ENCODE measurements at regions not wholly inside any gene's neighbourhood (a gene's known extent, or its start where the extent isn't known, plus 50 kb on each side); places are given as distances from the start of the nearest gene placed in this dataset.

DNA sequence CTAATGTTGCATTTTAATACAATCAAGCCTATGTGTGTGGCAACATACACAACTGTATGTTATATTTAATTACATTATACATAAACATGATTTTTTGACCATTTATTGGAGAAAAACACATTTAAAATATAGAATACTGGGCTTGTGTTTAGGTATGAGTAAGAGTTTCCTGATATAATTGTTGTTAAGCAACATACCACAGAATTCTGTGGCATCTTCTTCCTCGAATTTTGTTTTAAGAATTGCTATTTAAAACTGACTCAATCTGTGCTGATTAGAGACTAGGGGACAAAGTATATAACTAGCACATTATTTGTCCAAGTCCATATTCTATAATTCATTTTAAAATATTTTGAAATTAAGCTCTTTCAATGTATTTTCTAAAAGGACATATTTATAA, 376.8 kb upstream of the THBS1 start:
- no peak for DNase-seq (ENCODE audit: low read depth)

DNA sequence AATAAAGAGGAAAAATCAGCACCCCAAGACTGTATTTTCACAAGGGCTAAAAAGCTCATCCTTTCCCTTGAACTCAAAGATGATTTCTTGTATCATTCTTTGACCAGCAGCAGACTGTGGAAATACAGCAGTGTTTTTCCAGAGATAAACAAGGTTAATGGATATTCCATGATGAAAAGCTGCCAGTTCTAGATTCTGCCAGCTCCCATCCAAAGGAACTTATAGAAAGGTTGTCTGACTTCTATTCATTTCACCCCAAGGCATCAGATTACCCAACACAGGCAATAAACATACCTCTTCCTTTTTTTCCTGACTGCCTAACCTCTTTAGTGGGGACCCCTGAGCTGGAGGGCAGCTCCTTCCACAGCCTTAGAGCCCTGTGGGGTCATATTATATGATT, 375.8 kb upstream of the THBS1 start:
- DNase-seq (ENCODE audit: low read depth): no peak

DNA sequence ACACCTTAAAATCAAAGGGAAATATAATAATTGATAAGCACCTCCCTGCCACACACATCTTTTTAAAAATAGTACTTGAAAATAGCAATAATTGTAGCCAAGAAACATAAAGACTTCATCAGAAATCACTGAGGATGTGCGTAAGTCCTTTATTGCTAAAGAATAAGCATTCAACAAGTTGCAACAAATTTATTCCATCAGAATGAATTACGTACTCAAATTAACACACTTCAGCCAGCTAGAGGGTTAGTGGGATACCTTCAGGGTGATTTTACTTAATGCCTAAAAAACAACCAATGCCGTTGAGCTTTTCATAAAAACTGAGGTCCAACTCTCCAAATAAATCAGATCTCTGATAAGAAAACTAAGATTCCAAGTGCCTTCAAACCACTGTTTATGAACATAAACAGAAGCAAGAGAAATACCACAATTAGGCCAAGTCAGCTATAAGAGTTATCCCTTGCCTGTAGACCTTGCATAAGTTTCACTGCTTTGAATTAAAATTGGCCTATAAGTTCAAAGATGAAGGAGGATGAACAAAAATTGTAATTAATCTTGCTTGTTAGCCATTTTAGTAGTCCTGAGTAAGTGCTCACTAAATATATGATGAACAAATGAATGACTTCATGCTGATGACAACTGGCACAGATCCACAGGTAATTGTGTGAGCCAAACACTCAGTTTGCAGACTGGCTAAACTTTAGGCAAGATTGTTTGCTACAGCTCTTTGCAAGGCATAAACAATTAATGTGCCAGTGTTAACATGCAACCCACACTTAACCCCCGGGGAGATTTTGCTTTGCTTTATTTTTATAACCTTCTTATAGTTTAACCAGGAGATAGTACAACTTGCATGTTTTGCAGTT, 375.1 kb upstream of the THBS1 start:
- no peak for DNase-seq (ENCODE audit: low read depth)

DNA sequence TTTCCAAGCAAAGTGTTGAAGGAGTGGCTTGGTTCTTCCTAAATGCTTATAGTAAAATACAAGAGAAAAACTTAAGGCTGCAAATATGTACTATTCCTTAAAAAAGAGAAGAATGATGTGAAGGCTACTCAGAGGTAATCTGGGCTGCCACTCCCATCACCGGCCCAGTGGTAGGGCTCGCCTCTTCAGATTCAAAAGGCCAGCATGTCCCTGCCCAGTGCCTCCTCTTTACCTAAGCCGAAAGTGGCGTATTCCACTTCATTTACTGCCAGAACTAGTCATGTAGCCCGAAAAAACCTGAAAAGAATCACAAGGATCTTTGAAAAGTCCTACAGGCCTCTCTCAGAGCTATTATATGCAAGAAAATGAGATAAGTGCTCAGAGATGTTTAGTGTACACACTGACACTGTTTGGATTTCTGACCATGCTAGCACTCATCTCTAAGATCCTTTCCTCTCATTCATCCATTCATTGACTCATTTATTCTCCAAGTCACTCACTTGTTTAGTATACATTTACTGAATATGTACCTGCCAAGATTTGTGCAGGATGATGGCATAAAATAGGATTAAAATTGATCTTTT, 373.3 kb upstream of the THBS1 start:
- no peak for DNase-seq (ENCODE audit: low read depth)

DNA sequence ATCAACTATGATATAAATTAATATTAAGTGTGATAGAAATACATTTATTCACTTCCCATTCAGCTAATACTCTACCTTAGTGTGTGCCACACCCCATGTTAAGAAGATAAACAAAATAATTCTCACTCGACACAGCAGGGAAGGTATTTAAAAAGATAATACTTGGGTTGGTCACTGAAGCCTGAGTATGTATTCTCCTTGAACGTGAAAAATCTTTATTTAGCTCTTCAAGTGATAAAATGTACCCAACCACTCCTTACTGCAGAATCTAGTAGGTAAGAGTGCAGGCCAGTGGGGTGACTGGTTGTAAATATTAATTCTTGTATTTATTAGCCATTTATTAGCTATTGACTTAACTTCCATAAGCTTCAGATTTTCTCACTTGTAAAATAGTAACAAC, 372.7 kb upstream of the THBS1 start:
- no peak for DNase-seq (ENCODE audit: low read depth)

DNA sequence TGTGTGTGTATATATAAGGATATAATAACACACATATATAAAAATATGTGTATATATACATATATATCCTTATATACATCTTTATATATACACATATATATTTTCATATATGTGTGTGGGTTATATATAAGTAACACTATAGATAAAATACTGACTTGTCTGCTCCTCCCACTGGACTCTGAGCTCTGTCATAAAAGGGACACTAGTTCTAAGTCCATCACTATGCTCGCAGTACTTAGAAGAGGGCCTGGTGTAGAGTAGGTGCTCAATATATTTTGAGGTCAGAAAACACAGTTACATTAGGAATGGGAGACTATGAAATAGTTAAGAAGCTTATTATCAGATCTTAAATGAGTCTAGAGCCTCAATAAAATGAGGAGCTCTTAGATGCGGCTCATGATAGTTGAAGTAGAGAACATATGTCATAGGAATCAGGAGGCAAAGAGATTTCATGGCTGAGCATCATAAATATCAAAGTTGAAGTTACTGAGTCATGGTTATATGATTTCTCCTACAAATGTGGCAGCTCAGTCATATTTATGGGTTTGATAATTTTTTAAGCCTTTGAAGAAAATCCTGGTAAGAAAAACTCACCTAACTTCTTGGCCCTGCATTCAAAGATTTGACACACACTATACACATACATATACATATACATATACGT, 371.2 kb upstream of the THBS1 start:
- DNase-seq (ENCODE audit: low read depth): no peak

DNA sequence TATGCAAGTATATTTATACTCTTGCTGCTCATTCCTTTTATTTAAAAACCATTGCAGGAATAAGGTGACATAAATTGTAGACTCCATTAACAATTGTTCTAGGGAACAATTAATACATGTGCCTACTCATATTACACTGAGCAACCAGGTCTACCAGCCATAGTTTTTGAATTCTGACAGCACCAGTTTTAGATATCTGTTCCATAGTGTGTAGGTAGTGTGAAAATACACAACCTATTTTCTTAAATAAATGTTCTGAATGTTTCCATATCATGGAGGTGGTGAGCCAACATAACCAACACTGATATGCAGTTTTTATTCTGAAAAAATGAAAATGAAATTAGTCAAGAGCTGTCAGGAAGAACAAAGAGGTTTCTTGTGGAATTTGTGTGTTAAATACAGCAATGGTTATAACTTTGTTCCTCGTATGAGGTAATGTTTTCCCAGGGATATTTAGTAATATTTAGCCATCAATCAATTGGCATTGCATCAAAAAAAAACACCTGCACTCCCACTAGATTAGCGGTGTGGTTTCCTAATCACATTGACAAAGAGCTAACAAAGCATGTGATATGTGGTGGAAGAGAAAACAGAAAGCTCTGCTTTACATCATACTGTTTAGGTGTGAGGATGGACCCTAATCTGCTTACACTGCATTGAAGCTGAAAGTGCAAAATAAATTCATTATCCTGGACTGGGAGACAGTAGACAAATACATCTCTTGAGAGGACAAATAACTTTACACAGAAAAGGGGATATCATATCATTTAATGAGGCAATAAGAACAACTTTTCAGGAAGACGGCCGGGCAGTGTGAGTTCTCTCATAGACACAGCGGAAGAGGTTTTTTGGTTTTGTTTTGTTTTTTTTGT, 369.5 kb upstream of the THBS1 start:
- DNase-seq (ENCODE audit: low read depth): no peak

DNA sequence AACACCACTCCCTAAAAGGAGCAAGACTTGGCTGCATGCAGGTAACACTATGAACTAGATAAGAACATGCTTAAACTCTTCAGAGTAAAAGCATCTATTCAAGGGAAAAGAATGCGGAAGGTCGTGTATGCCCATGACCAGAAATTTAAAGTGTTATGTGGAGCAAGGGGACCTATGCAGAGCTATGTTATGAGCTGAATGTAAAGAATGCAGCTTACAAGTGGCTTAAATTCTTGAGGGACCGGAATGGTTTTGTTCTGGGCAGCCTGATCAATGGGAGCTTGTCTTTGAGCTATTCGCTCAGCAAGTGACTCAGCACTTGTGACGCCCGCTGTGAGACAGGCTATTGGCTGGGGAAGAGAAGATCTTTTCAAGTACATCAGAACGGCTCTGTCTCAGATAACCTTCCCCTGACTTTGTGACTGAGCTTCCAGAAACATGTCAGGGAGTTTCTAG, 367.5 kb upstream of the THBS1 start:
- DNase-seq (ENCODE audit: low read depth): no peak

DNA sequence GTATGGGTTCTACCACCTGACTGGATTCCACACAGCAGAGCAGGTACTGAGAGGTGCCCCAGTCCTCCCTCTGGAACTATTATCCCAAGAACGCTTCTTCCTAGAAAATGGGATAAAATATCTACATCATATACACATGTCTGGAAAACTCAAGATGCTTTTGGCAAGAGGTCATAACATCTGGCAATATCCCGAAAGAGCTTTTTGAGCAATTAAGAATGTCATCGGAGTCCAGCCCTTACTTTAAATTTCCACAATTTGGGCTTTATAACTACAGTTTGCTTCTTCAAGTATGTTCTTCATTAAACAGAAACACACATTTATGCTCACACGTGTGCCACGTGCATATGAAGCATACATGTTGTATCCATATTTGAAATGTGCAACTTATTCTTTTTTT, 365.9 kb upstream of the THBS1 start:
- peak; percentile 90 for DNase-seq (ENCODE audit: low read depth)

DNA sequence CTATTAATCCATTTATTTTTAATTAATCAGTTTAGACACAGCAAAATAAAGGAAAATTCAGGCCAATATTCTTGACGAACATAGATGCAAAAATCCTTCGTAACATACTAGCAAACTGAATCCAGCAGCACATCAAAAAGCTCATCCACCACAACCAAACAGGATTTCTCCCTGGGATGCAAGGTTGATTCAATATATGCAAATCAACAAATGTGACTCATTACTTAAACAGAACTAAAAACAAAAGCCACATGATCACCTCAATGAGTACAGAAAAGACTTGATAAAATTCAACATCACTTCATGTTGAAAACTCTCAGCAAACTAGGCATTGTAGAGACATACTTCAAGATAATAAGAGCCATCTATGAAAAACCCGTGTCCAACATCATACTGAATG, 364.1 kb upstream of the THBS1 start:
- no peak for DNase-seq (ENCODE audit: low read depth)

DNA sequence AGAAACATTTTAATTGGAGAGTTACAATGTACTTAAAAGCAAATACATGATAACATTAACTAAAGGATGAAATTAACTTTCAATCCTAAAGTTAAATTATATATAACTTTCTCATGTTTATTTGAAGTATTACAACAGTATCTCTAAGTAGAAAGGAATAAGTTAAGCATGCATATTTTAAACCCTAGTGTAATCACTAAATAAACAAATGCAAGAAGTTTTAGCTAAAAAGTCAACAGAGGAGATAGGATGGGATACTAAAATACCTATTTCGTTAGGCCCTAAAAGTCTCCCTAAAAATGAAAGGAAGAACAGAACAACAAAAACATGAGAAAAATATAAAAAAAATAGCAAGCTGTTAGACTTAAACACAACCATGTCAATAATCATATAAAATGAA, 361.3 kb upstream of the THBS1 start:
- DNase-seq (ENCODE audit: low read depth): no peak

DNA sequence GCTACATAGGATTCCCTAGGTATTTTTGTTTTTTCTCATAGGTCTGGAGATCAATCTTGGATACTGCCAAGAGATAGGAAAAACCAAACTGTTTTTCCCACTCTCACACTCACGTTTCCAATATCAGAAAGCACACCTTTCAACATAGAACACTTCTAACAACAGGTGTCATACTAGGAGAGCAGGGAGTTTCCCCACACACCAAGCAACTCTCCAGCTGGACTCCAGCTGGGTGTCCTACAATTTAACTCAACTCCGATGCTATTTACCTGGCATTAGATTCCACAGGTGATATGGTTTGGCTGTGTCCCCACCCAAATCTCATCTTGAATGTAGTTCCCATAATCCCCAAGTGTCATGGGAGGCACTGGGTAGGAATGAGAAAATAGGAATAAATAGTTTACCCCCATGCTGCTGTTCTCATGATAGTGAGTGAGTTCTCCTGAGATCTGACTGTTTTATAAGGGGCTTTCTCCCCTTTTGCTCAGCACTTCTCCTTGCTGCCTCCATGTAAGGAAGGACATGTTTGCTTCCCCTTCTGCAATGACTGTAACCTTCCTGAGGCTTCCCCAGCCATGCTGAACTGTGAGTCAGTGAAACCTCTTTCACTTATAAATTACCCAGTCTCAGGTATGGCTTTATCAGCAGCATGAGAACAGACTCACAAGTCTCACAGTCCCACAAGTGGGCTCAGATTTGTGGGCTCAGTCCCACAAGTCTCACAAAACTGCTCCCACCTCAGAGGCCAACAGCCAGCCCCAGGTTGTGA, 354.5 kb upstream of the THBS1 start:
- no peak for DNase-seq (ENCODE audit: low read depth)

DNA sequence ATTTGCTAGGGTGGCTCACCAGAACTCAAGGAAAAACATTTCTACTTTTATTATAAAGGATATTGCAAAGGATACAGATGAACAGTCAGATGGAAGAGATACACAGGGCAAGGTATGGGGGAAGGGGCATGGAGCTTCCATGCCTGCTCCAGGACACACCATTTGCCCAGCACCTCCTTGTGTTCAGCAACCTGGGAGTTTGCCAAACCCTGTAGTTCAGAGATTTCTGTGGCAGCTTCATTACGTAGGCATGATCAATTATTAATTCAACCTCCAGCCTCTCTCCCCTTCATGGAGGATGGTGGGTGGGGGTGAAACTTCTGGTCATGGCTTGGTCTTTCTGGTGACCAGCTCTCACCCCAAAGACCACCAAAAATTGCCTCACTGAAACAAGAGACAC, 353.9 kb upstream of the THBS1 start:
- DNase-seq (ENCODE audit: low read depth): no peak

DNA sequence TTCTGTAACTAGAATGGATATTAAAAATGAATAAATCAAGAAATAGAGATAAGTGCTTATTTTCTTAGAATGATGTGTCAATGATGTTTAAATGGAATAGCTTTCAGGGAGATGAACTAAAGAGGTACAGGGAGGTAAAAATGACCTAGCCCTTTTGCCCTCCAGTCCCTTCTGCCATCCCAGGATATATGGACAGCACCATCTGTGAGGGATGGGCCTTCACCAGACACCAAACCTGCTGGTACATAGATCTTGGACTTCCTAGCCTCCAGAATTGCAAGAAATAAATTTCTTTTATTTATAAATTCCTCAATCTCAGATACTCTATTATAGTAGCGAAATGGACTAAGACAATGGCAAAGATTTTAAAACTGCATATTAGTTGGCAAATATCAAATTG, 352.0 kb upstream of the THBS1 start:
- no peak for DNase-seq (ENCODE audit: low read depth)

DNA sequence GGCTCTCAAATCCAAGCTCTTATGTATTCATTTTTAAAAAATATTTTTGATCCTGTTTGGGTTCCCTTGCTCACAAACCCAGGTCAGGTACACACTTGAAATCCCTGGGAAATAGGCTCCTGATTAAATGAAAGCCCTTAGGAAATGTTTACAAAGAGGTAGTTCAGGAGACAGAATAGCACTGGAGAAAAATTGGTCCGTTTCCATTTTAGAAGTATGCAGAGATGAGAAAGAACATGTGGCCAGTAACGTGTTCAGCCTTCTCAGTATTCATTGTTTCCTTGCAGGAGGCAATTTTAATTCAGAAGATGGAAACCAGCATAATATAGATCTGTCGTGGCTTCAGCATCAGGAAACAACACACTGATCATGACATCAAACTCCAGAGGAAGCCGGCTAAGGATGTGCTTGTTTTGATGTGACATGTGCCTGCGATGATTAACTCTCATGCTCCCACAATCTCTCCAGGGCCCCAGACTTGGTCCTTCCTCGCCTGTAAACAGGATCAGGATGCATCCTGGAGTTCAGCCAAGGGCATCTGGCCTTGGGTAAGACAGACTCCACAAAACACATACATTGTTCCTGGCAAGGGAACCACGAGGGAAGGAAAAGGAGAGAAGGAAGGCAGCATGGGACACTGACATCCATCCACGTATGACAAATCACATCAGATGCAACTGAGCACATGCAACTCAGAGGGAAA, 350.5 kb upstream of the THBS1 start:
- no peak for DNase-seq (ENCODE audit: low read depth)

DNA sequence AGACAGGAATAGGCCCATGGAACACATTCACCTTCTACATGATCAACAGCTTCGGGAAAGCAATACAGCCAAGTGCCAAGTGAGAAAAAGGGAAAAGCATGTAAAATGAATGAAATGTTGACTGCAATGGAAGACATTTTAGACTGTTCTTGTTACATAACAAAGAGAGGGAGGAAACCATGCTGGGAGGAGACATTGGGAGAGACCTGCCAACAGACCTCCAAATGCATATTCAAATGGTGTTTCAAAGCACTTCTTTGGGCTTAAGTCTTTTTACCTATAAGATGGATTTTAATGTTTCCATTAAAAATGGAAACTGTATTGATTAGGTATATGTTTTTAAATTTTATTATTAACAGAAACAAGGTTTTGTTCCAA, 350.0 kb upstream of the THBS1 start:
- DNase-seq (ENCODE audit: low read depth): no peak

DNA sequence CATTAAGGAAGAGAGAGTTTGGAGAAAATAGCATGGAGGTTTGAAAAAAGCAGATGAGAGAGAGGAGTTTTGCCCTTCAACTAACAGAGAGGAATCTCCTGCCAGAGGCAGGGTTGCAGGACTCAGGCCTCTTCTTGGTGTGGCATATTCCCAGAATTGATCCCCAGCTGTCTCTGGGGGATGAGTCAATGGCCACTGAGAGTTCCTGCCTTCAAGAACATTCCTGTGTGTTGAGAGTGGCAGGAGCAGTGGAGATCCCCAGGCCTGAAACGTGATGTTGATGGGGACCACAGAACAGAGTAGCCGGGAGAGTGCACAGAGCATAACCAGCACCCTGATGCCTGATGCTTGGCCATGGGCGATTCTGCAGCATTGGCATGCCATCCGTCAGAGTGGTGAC, 348.4 kb upstream of the THBS1 start:
- DNase-seq (ENCODE audit: low read depth): no peak

DNA sequence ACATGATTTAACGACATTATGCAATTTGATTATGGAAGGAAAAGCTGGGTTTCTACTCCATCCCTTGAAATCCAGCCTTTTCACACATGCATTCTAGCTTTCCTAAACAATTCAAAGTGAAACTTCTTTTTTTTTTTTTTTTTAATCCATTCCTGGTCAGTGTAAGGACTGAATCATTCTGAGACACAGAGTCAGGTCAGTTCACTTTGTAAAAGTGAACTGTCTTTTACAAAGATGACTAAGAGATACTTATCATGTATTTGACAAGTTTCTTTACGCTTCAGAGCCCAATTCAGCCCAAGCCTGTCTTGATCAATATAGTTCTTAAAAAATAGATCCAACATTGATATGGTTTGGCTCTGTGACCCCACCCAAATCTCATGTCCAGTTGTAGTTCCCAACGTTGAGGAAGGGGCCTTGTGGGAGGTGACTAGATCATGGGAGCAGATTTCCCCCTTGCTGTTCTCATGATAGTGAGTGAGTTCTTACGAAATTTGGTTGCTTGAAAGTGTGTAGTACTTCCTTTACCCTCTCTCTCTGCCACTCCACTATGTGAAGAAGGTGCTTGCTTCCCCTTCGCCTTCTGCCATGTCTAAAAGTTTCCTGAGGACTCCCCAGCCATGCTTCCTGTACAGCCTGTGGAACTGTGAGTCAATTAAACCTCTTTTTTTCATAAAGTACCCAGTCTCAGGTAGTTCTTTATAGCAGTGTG, 345.6 kb upstream of the THBS1 start:
- no peak for DNase-seq (ENCODE audit: low read depth)

DNA sequence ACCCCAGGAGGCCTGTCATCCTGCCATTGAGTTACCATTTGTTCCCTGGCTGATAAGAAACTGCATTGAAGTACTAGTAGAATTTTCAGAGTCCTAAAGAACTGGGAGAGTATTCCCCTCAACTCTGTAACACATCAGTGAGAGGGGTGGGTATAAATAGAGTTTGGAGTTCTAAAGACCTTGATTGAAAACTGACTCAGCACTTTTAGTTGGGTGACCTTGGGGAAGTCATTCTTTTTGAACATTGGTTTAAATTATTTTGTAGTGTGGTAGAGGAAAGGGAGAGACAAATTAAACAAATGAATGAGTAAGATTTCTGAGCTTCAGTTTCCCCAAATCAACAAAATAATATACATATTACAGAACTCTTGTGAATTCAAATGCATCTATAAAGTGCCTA, 344.5 kb upstream of the THBS1 start:
- no peak for DNase-seq (ENCODE audit: low read depth)

DNA sequence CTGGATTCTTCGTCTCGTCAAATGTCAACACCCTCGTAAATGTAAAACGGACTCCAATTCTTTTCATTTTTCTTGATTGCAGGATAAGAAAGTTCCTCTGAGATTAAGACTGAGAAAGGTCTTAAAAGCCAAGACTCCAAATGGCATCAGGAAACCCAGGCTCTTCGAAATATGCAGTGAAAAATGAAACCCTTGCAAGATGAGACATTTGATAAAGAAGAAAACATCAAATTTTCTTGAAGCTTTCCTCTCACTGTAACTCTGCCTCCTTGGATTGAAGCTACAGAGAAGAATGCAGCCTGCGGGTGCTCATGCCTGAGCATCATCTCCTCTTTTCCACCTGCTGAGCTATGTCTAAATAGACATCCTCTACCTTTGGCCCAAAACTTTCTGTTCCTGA, 342.4 kb upstream of the THBS1 start:
- DNase-seq (ENCODE audit: low read depth): no peak
